Esophagus squamous epithelium (tissue), 4 donors: ENCODE measurements at regions not wholly inside any gene's neighbourhood (a gene's known extent, or its start where the extent isn't known, plus 50 kb on each side); places are given as distances from the start of the nearest gene placed in this dataset.

ENCODE experiments used
- CTCF ChIP-seq, 6 experiments: fragments of 450-650 bp in 4 of 6; fragments of 200-600 bp in 2 of 6; sonication (generic) in 2 of 6; IDR thresholded peaks; one replicate each; pipeline ENCODE4 v1.5.1; 2016 to 2019; ENCODE audit warnings: antibody characterized with exemption in 6 of 6, mild to moderate bottlenecking in 4 of 6, moderate library complexity in 4 of 6
- POLR2A ChIP-seq, 4 donors: fragments of 450-650 bp; IDR thresholded peaks; one replicate each; pipeline ENCODE4 v1.6.1; 2017; ENCODE audit warnings: antibody characterized with exemption in 4 of 4, mild to moderate bottlenecking in 4 of 4, moderate library complexity in 3 of 4

- TF ChIP-seq CTCF (IDR thresholded peaks at IDR 0.05) (no peak), POLR2A (IDR thresholded peaks at IDR 0.05) (no peak)
Observed at GRCh38 chr2:106009096-106009495, 185.0 kb downstream of the UXS1 start.
